HEK293T (cell line): ENCODE measurements at regions not wholly inside any gene's neighbourhood (a gene's known extent, or its start where the extent isn't known, plus 50 kb on each side); places are given as distances from the start of the nearest gene placed in this dataset.

Experiments
- ELF4 ChIP-seq: fragments of 450-650 bp; IDR thresholded peaks from 2 replicates; pipeline ENCODE4 v1.6.1; 2017; ENCODE audit warnings: antibody characterized with exemption
- FOXK2 ChIP-seq: fragments of 450-650 bp; IDR thresholded peaks from 2 replicates; pipeline ENCODE4 v1.6.1; 2016; ENCODE audit warnings: mild to moderate bottlenecking
- SP1 ChIP-seq: fragments of 450-650 bp; IDR thresholded peaks from 2 replicates; pipeline ENCODE4 v1.6.1; 2017
- SUZ12 ChIP-seq: fragments of 450-650 bp; IDR thresholded peaks from 2 replicates; pipeline ENCODE4 v1.6.1; 2016; ENCODE audit warnings: mild to moderate bottlenecking
- TARDBP ChIP-seq: fragments of 450-650 bp; IDR thresholded peaks from 2 replicates; pipeline ENCODE4 v1.6.1; 2016

DNA sequence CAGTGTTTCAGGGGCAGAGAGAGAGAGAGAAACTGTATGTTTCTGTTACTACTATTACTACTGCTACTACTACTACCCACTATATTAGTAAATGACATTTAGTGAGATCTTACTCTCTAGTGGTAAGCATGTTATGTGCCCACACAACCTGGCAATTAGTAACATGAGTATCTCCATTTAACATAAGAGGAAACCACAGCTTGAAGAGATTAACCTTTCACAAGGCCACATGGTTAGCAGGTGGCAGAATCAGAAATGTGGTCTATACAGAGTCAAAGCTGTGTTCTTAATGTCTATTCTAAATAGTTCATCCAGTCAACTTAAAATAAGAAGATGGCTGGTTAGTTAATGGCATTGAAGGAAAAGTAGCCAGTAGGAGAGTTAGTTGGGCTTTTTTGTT lies 961.6 kb downstream of the MCTP2 start:
- TF ChIP-seq ELF4 (no peak), TARDBP (no peak), SUZ12 (no peak), SP1 (no peak), FOXK2 (no peak)
